ENCODE measurements at regions not wholly inside any gene's neighbourhood (a gene's known extent, or its start where the extent isn't known, plus 50 kb on each side); places are given as distances from the start of the nearest gene placed in this dataset.

DNA sequence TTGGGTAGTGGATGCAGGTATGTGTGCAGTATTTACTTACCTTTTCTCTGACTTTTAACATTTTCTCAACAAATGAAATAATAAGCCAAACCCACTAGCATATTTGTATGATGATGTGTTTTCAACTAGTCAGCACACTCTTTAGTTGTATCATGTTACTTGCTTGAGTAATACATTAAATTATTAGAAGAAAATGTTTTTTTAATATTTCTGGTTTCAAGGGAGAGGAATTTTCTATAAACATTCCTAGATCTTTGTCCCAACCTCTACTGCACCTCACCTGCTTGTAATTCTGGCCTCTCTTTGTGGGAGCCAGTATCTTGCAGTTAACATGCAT, 161.8 kb upstream of the CBLB start:
- TF ChIP-seq CTCF (IDR thresholded peaks at IDR 0.05; ENCODE audit: control extremely low read depth, extremely low read depth), result no peak

GRCh38 chr3:106032479-106032878, 163.7 kb upstream of the CBLB start:
- Histone ChIP-seq H3K9me3 (ENCODE audit: control insufficient read depth in 4 of 4, insufficient read depth in 3 of 4, low read length in 3 of 4) (no peaks in the 10 kb centered on the region), H3K36me3 (ENCODE audit: control insufficient read depth in 4 of 4, insufficient read depth in 4 of 4, low read length in 4 of 4) (no peaks in the 10 kb centered on the region), H3K4me1 (ENCODE audit: control insufficient read depth in 5 of 5, insufficient read depth in 5 of 5, low read length in 5 of 5) (no peaks in the 10 kb centered on the region), H3K9ac (ENCODE audit: insufficient read depth in 1 of 2, low read length in 2 of 2) (no peak overlapping the region), H3K27me3 (ENCODE audit: control insufficient read depth in 3 of 3, insufficient read depth in 3 of 3, low read length in 2 of 3) (no peaks in the 10 kb centered on the region), H3K27ac (ENCODE audit: low read depth in 1 of 2, low read length in 1 of 2) (no peak overlapping the region), H3K4me3 (no peak overlapping the region)
- ATAC-seq (ENCODE audit: insufficient read depth, low FRiP score) (no peak), DNase-seq (no peak)
- no peak for TF ChIP-seq CTCF (IDR thresholded peaks at IDR 0.05; ENCODE audit: control extremely low read depth, extremely low read depth)
- WGBS, 2 donors, result 85 to 89% methylated on average over 2 of the region's 2 CpGs

More for the DNA sequence above, 161.8 kb upstream of the CBLB start:
- Histone ChIP-seq H3K27me3 (ENCODE audit: control insufficient read depth in 3 of 3, insufficient read depth in 3 of 3, low read length in 2 of 3) (no peaks in the 10 kb centered on the region), H3K4me3 (no peak overlapping the region), H3K4me1 (ENCODE audit: control insufficient read depth in 5 of 5, insufficient read depth in 5 of 5, low read length in 5 of 5) (no peaks in the 10 kb centered on the region), H3K9ac (ENCODE audit: insufficient read depth in 1 of 2, low read length in 2 of 2) (no peak overlapping the region), H3K27ac (ENCODE audit: low read depth in 1 of 2, low read length in 1 of 2) (no peak overlapping the region), H3K9me3 (ENCODE audit: control insufficient read depth in 4 of 4, insufficient read depth in 3 of 4, low read length in 3 of 4) (no peaks in the 10 kb centered on the region), H3K36me3 (ENCODE audit: control insufficient read depth in 4 of 4, insufficient read depth in 4 of 4, low read length in 4 of 4) (no peaks in the 10 kb centered on the region)
- ATAC-seq (ENCODE audit: insufficient read depth, low FRiP score), result no peak
- no peak for DNase-seq

- Histone ChIP-seq H3K9ac (ENCODE audit: insufficient read depth in 1 of 2, low read length in 2 of 2) (no peak overlapping the region), H3K4me3 (no peak overlapping the region), H3K27me3 (ENCODE audit: control insufficient read depth in 3 of 3, insufficient read depth in 3 of 3, low read length in 2 of 3) (no peaks in the 10 kb centered on the region), H3K36me3 (ENCODE audit: control insufficient read depth in 4 of 4, insufficient read depth in 4 of 4, low read length in 4 of 4) (no peaks in the 10 kb centered on the region), H3K9me3 (ENCODE audit: control insufficient read depth in 4 of 4, insufficient read depth in 3 of 4, low read length in 3 of 4) (no peaks in the 10 kb centered on the region), H3K27ac (ENCODE audit: low read depth in 1 of 2, low read length in 1 of 2) (no peak overlapping the region), H3K4me1 (ENCODE audit: control insufficient read depth in 5 of 5, insufficient read depth in 5 of 5, low read length in 5 of 5) (no peaks in the 10 kb centered on the region)
- 93 to 96% methylated on average over 2 of the region's 2 CpGs for WGBS, 2 donors
- TF ChIP-seq CTCF (IDR thresholded peaks at IDR 0.05; ENCODE audit: control extremely low read depth, extremely low read depth), result no peak
- DNase-seq (no peak), ATAC-seq (ENCODE audit: insufficient read depth, low FRiP score) (no peak)
Measured at GRCh38 chr3:106033654-106034053, 164.8 kb upstream of the CBLB start.

DNA sequence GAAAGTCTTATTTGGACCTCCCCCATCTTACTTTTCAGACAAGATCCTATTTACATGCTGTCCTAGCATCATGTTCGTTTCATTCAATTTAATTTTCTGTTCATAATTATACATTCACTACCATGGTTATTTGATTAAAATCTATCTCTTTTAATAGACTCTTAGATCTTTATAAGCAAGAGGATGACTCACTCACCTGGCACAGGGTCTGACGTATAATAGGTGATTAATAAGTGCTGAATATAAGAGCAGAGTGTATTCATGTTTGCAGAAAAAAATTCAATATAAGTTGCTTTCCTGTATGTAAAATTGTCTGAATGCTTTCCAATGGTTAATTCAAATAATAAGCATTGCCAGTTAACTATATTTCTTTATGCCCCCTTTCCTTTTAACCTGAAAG, 165.5 kb upstream of the CBLB start:
- DNase-seq (no peak), ATAC-seq (ENCODE audit: insufficient read depth, low FRiP score) (no peak)
- Histone ChIP-seq H3K4me3 (no peak overlapping the region), H3K9me3 (ENCODE audit: control insufficient read depth in 4 of 4, insufficient read depth in 3 of 4, low read length in 3 of 4) (peaks cover 0 to under 1% (median 0%) of the 10 kb centered on the region in 4 donors), H3K27me3 (ENCODE audit: control insufficient read depth in 3 of 3, insufficient read depth in 3 of 3, low read length in 2 of 3) (no peaks in the 10 kb centered on the region), H3K9ac (ENCODE audit: insufficient read depth in 1 of 2, low read length in 2 of 2) (no peak overlapping the region), H3K36me3 (ENCODE audit: control insufficient read depth in 4 of 4, insufficient read depth in 4 of 4, low read length in 4 of 4) (no peaks in the 10 kb centered on the region), H3K27ac (ENCODE audit: low read depth in 1 of 2, low read length in 1 of 2) (no peak overlapping the region), H3K4me1 (ENCODE audit: control insufficient read depth in 5 of 5, insufficient read depth in 5 of 5, low read length in 5 of 5) (no peaks in the 10 kb centered on the region)
- 79 to 83% methylated on average over 2 of the region's 2 CpGs for WGBS, 2 donors
- TF ChIP-seq CTCF (IDR thresholded peaks at IDR 0.05; ENCODE audit: control extremely low read depth, extremely low read depth), result no peak
